HPDE6-E6E7 (cell line): ENCODE measurements at regions not wholly inside any gene's neighbourhood (a gene's known extent, or its start where the extent isn't known, plus 50 kb on each side); places are given as distances from the start of the nearest gene placed in this dataset.

Experiments
- DNase-seq: peaks from one replicate; pipeline ENCODE4 v3.0.0; 2011; ENCODE audit warnings: missing footprints; ENCODE audit errors: extremely low spot score

DNA sequence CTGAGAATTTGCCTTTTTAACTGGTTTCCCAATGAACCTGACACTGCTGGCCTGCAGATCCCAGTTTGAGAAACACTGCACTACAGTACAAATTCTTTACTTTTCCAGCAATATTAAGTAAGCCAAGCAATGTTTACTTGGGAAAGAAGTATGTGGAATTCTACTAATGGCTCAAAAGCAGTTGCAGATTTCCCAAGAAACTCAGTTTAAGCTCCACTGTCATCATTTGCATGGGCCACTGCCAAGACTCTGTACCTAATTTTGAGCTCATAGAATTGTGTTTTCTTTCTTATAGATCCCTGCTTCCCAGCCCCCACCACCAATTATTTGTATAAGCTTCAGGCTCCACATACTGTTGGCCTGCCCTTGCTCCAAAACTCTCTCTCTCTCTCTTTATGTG, 676.1 kb downstream of the RNF144A start:
- no peak for DNase-seq

DNA sequence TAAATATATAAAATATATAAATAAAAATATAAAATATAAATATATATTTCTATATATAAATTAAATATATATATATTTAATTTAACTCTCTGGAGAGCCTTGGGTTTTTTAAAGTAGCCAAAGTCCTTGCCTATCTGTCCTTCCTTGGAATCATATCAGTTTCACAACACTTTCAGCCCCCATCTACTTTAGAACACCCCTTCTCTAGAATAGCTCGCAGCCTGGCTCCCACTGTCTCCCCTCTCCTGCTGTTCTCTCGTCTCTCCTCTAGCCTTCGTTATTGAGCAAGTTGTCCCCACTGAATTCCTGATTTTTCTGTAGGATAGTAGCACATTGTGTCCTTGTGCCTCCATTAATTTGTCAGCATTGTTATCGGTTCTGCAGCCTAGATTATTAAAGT, 677.0 kb downstream of the RNF144A start:
- no peak for DNase-seq

DNA sequence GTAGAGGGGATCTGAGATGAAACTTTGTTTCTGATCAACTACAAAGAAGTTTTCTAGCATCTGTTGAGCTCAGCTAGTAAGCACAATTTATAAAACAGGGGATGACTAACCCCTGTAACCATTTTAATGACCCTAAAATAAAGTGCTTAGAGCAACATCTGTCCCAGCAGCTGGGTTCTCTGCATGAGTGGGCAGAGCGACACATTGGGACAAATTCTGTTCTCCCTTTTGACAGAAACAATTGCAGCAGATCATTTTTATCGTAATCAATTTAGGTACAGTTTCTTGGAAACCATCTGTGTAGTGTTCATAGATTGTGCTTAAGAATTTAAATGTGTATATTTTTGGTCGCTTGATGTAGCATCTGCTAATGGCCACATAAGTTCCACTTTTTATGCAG, 678.0 kb downstream of the RNF144A start:
- DNase-seq, result no peak

DNA sequence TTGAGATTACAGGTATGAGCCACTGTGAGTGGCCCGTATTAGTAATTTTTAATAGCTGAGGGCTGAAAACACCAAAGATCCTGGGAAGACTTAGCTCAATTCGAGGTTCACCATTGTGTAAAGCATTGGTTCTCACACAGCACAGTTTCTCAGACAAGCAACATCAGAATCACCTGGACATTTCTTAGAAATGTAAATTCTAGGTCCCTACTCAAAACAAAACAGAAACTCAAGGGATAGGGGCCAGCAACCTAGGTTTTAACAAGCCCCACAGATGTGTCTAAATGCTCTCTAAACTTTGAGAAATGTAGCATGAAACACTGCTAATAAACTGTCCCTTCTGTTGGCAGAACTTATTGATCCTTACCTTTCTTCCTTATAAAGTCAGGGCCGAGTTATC, 681.2 kb downstream of the RNF144A start:
- DNase-seq, result no peak

DNA sequence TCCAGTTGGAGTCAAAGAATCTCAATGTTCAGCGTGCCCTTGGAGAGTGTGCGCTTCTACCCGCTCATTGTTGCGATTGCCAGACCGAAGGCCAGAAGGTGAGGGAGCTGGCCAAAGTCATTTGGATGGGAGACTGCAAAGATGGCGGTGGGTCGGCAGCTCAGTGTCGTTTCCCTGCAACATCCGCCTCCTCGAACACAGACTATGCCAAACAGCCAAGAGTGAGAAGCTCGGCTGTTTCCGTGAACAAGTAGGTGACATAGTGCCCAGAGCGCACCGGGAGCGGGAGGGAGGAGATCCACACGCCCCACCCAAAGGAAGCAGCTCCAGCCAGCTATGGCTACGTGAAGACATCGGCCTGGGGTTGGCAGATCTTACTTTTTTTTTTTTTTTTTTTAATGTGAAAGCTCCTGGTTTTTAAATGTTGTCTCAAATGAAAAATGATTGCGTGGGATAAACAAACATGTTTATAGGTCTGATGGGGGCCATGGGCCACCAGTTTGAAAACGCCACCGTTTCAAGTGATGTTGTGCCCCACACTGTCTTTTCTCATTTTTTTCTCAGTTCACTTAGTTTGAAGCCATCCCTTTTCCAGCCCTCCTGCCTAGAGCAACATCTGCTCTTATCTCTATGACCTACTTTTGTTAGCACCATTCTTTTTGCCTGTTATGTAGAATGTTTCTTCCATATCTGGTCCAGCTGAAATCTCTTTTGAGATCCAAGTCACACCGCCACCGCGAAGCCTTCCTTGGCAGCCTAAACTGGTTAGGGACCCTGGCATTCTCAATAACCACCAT, 682.4 kb downstream of the RNF144A start:
- no peak for DNase-seq

DNA sequence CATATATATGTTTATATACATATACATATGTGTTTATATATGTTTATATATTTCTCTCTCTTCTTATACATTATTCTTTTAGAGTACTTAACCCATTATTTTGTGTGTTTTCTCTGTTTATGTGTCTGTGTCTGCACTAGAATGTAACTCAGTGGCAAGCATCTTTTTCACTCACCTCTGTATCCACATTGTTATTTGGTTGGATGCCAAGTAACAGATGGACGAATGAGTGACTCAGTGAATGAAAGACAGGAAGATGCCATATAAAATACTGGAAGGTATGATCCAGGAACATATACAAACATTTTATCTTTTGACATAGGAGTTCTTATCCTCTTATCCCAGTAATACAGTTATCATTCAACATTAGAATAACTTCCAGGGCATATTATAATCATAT, 684.8 kb downstream of the RNF144A start:
- no peak for DNase-seq

DNA sequence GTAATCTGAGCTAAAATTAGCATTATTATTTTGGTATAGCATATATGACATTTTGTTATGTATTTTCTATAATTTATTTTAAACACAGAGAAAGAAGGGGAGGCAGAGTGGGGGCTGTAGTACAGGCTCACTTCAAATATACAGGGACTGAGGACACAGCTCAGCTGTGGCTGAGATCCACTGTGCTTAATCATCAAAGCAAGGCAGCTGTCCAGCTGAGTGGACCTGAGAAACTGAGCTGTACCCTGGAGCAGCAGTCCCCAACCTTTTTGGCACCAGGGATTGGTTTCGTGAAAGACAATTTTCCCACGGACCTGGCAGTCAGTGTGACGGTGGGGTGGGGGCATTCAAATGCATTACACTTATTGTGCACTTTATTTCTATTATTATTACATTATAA, 687.2 kb downstream of the RNF144A start:
- DNase-seq, result no peak

DNA sequence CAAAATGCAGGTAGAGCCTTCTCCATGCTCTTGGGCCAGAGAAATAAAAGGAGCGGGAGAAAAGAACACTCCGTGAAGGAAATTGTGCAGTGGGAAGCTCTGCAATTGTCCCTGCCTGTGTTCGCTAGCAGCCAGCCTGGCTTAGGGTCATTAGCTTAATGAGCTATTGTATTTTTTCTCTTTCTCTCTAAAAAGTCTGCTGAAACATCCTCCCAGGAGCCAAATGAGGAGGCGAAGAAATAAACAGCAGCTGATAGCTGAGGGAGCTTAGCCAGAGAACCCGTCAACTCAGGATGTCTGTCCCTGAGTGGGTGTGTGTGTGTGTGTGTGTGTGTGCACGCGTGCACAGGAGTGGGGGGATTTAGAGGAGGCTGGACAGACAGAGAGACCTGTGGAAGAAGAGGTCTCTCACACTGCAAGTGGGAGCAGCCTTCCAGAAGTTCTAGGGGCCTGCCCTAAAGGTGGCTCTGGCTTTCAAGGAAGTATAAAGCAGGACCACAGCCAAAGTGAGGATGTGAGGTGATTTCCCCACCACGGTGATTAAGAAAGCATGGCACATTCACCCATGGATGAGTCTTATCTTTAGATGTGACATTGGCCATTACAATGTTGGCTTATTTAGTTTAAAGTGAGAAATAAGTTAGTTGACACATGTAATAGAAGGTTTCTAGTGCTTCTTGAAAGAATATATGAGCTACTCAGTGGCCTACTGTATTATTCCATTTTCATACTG, 690.4 kb downstream of the RNF144A start:
- DNase-seq, result no peak

DNA sequence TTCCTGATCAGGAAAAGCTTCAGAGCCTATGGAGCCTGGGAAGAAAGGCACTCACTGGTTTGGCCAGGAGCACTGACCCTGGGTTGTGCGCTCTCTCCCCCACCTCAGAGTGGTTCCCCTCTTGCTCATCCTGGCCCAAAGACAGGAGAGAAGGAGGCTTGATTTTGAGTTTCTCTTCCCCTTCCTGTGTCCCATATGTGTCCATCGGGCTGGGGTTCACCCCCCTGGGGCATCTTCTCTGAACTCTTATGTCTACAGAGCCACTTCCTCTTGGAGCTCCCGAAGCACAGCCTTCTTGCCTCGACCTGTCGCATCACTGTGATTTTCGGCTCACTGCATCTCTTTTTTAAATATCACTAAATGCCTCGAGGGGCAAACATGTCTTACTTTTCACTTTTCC, 692.3 kb downstream of the RNF144A start:
- no peak for DNase-seq

DNA sequence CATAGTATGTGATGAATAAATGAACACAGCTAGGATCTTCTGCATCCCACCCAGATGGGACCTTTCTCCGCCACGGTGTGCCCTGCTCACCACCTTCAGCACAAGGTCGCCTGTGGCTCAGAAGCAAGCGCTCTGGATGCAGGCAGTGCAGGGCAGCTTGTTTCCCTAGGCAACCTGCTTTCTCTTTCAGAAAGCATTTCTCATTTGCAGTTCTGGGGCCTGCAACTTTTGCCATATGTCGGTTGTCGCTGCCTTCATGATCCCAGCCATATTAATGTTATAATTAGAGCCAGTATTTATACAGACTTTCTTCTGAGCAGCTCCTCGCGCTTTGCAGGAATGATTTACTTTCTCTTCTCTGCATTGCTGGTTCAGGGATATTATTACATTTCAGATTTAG, 692.8 kb downstream of the RNF144A start:
- no peak for DNase-seq

DNA sequence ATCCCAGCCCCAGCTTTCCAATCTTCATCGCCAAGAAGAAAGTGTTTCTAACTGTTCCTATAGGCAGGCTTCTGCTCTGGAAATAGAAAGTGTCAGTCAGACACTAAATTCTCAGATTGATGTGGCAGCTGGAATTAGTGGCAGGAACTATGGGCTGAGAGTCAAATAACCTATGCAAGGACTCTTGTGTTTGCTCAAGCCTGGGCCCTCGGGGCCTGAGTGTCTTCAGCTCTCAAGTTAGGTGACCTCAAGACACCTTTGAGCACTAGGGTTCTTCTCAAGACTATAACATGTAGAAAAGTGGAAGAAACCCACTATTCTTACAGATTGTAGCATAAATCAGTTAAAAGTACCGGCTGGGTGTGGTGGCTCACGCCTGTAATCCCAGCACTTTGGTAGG, 694.5 kb downstream of the RNF144A start:
- DNase-seq, result no peak

DNA sequence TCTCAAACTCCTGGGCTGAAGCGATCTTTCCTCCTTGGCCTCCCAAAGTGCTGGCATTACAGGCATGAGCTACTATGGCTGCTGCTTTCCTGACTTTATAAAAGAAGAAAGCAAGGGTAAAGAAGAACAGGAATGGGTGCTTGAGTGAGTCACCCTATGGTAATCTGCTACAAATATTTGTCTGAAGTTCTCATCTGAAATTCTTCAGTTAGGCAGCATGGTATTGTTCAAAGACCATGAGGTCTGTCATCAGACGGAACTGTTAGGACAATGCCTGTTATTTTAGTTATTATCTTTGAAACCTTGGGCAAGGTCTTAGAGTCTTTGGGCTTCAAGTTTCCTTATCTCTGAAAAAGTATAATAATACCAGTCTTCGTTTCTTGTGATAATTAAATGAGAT, 695.8 kb downstream of the RNF144A start:
- no peak for DNase-seq

DNA sequence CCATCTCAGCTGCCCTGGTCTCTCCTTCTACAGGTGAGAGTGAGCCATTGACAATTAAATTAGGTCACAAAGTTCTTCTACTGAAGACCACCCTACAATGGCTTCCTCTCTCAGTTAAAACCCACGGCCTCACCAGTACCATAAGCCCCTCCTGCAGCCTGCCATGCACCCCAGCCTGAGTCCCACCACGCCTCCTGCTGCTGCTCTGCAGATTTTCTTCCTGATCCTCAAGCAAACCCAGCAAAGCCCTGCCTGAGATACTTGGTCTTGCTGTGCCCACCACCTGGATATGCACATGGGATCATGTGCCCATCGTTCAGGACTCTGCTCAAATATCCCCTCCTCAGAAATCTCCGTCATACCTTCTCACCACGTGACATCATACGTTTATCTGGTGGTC, 696.6 kb downstream of the RNF144A start:
- no peak for DNase-seq

DNA sequence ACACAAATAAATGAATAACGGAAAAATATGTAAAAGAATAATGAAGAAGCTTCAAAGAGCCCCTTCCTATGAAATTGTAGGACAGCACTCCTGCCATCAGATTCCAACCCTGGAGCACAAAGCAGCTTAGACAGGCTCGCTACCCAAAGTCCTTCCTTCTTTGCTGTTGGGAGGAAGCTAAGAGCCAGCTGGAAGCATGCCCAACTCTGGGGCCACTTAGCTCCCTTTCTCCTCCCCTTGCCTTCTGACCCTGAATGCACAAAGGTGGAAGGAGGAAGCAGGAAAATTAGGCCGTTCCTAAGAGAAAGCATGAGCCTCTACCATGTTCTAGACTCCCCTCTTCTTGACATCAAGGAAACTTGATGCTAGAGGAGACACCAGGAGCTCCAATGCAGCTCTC, 700.8 kb downstream of the RNF144A start:
- no peak for DNase-seq

DNA sequence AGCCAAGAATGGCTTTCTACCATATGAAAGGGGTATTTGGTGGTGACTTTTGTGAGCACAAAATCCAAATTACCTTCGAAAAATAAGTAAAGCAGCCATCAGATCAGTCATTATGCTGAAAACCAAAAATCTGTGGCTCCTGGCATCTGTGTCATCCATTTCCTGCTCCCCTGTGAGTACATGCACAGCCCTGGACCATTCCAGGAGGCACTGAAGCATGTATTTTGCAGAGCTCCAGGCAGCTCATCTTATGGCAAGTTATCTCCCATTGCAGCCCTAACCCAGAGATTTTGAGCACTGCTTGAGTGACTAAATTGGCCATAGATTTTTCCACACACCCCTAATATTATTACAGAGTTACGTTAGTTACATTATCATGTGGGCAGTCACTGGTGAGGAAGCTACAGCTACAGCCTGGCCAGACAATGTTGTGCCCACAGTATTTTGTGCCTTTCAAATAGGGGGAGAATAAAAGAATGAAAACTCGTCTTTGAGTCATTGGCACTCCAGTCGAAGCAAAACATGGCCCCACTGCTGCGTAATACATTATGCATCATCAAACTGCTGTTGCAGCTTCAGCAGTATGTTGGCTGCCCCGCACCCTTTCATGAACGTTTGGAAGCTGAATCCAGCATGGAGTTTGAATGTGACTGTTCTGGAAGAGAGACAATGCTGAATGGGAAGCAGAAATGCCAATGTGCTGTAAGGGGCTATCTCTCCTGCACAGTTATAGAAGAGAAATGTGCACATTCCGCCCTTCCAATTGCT, 702.2 kb downstream of the RNF144A start:
- DNase-seq, result no peak

DNA sequence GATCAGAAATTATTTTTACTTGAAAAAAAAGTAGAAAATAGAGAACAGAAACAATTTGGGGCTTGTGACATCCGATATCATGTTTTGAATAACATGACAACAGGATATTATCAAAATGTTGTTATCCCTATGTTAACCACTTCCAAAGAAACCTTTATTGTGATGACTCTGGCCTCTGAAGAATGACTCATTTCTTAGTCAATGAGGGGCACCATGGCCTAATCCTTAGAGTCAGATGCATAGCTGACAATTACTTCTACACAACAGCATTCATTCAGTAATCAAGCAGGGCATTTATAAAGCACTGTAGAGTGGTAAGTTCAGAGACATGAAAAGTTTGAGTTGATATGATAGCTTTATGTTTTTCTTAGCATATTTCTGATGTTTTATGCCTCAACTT, 703.0 kb downstream of the RNF144A start:
- DNase-seq, result no peak

DNA sequence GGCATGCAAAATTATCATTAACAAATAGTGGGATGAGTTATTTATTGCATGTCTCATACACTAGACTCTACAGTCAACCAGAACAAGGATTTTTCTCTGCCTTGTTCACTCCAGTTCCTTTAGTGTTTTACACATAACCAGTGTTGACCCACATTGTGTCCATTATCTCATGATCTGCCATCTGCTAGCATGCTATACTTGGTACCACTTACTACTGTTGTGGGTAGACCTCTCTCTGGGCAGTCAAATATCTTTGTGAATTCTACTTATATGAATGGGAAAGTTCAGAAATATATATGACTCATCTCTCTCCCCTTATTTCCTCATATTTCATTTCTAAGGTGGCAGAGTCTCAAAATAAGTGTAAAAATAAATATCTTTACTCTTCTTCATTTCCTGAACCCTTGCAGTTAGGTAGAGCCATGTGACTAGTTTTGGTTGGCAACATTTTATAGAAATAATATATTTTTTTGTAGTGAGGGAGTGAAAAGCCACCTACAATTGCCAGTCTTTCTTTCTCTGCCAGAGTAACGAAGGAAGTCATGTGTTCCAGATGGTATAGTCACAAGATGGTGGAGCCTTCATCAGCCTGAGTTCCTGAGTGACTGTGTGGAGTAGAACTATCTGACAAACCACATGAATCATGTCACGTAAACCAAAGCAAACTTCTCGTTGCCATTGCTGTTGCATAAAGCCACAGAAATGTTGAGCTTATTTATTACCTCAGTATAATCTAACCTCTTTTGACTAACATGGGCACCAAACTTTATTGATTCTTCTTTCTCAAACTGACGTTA, 704.0 kb downstream of the RNF144A start:
- no peak for DNase-seq

DNA sequence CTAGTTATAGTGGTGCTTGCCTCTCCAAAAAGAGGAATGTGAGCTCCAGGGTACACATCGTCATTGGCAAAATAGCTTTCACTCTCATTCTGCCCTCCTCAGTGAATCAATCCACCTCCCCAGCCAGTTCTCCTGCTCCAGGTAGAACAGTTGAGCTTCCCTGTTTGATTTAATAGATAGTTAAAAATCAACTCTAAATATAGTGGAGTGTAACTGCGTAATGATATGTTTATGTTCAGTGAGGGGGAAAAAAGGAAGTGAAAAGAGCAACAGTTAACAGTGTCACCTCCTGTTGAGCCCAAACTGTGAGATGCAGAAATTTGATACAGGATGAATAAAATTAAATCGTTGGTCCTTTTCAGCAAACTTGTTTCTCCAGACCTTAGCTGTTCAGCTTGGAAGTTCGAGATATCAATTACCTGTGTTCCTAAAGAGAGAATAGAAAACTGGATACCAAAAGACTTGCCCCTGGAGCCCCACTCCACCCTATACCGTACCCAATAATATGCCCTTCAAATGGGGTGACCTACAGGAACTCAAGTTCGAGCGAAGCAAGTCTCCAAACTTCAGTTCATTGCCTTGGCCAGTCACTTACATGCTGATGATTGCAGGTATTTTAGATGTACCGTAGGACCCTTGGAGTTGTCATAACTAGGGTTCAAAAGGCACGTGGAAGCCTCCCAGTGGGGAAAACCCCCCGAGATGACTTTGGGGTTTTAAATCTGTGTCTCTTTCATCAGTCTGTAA, 708.4 kb downstream of the RNF144A start:
- no peak for DNase-seq

DNA sequence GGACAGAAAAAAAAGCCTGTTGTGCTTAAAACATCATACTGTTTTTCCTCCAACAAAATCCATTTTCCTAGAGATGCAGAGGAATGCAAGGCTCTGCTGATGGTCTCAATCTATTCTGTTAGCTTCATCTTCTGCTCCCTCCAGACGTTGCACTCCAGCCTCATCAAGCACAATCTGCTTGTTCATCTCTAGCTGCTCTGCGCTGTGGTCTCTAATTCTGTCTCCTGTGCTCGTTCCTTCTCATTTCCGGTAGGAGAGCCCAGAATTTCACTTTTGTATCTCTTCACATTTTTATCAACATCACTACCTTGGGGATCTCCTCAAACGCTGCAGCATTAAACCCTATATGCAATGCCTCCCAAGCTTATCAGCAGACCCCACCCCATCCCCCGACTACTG, 708.9 kb downstream of the RNF144A start:
- no peak for DNase-seq

DNA sequence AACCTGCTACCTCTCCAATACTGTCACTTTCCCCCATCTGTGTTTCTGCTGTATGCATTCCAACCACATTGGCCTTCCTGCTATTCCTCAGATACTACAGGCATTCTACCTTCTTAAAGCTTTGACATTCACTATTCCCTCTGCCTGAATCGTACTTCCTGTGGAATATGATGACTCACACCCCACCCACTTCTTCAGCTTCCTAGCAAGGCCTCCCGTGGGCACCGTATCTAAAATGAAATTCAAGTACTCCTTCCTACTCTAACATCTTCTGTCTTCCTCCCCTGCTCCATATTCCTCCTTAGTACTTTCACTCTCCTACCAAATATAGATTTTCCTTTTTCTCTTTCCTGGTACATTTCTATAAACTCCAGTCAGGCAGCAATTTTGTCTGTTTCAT, 710.4 kb downstream of the RNF144A start:
- no peak for DNase-seq

DNA sequence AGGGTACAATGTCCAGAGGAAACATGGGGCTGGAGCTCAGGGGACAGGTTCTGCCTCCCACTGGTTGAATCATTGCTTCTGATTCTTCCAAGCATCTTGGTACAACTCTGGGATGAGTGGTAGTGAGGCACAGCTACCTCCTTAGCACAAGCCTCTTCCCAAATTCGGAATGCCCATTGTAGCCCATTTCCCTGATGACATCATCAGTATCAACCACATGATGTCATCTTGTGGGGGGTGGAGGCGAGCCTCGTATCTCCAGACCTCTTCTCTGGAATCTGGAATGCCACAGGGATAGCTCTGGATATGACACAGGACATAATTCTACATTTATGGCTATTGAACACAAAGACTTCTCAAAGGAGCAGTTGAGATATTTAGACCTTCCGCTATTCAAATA, 715.2 kb downstream of the RNF144A start:
- DNase-seq, result no peak
